ENCODE measurements at regions not wholly inside any gene's neighbourhood (a gene's known extent, or its start where the extent isn't known, plus 50 kb on each side); places are given as distances from the start of the nearest gene placed in this dataset.

- DNase-seq, result no peak
These were observed 378.8 kb upstream of the TLE4 start for GRCh38 chr9:79193001-79193400.

- DNase-seq, result no peak
These were observed 378.1 kb upstream of the TLE4 start for GRCh38 chr9:79193501-79194223.

- no peak for DNase-seq
These were observed 375.9 kb upstream of the TLE4 start for GRCh38 chr9:79195879-79196278.

- DNase-seq, result no peak
These were observed 375.2 kb upstream of the TLE4 start for GRCh38 chr9:79196606-79197005.

- DNase-seq, result no peak
These were observed 371.4 kb upstream of the TLE4 start for GRCh38 chr9:79200336-79200735.

- no peak for DNase-seq
These were observed 370.1 kb upstream of the TLE4 start for GRCh38 chr9:79201636-79202035.

DNA sequence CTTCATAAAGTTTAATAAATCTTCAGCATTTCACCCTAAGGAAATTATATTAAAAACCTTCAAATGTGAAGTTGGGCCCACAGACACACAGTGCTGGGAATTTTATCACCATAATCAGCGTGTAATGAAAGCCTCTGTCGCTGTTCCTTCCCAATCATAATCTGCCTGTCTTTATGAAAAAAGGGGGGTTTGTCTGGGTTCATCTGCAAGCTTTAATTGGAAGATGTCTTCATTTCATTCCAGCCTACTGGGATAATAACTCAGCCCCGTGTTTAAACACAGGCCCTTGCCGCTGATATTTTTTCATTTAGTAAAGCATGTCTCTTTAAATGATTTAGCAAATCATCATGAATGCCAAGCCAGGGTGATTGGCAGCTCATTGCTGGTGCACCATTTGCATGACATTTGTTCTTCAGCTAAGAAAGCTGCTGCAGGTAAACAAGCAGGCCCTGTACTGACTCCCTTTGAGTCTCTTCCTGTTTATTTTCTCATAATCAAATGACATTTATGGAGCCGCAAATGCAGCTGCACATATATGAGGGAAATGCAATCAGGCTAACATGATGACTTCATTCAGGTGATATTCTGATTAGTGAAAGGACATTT lies 362.9 kb upstream of the TLE4 start:
- DNase-seq, result no peak

GRCh38 chr9:79210541-79211243 lies 361.1 kb upstream of the TLE4 start:
- DNase-seq, result no peak

DNA sequence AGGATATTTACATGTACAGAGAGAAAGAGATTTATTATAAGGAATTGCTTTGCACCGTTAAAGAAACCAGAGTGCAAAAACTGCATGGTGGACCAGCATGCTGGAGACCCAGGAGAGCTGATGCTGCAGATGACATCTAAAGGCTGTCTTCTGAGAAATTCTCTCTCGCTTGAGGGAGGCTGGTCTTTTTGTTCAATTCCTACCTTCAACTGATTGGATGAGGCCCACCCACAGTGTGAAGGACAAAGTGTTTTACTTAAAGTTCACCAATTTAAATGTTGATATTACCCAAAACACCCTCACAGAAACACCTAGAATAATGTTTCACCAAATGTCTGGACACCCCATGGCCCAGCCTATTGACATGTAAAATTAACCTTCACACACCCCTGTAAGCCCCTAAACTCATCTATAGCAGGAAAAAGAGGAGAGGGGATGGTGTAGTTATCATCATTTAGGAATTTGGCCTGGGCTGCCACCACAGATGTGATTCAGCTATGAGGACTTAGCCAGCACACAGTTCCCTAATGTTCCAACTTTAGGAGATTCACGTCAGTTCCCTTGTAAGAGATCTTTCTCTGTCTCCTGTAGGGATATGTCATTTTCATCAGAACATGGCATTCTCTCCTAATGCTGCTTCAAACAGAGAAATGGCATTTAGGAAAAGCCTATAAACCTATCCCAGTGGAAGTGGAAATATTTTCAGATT lies 358.2 kb upstream of the TLE4 start:
- DNase-seq, result no peak

DNA sequence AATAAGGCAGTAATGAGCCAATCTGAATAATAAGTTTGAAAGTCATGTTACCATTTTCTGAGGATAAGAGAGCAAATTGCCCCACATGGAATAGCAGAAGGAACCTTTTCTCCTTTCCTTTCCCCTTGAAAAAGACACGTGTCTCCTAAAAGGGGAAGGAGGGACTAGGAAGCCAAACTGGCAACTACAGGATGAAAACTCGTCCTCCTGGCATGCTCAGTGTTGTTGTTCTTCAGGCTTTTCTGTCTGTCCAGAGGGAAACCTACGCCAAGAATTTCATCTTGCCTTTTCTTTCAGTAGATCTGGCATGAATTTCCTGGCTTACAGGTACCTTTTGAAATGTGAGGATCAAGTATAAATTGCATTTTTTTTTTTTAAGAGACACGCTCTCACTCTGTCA lies 355.9 kb upstream of the TLE4 start:
- DNase-seq, result no peak

DNA sequence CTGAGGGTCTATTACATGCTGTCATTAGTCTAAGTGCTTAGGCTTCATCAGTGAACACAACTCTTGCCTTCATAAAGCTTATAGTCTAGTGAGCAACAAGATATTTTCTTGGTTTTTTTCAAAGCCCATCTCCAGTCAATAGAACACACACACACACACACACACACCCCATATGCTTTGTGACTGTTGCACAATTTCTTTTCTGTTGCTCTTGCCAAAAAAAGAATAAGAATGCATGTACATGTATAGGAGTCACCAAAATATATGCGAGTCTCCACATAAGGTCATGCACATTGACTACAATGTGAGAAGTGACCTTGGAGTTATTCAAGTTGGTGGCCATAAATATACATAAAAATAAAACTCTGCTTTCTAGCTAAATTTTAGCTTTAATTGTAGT lies 351.5 kb upstream of the TLE4 start:
- no peak for DNase-seq

DNA sequence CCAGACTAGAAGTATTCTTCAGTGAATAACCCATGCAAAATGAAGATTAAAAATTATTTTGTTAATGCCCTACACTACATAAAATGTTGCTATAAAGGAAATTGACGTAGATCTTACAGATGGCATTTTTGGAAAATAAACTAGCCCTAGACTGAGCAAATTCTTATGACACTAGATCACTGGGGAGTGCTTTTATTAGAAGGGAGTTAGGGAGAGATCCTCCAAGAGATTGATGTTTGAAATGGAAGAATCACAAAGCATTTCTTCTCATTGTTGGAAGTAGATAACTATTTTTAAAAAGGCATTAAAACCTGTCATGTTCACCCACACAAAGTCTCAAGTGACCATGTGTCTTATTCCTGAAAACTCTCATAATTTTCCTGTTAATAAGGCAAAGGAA lies 351.1 kb upstream of the TLE4 start:
- DNase-seq, result no peak

DNA sequence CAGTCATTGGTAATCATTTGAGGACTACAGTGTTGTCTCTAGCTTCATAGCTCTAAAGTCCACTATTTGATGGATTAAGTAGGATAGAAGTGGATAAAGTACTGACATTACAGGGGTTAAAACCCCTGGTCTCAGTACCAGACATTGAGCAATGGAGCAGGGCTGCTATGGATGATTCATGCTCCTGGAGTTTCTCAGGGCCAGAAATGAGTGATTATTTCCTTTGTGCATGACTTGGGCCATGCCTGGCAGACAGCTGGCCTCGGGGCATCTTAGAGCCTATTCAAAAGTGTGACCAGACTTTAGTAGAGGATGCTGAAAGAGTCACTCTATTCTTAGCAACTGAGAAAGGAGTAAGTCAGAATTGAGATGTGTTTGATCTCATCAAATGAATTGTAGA lies 350.7 kb upstream of the TLE4 start:
- DNase-seq, result no peak

DNA sequence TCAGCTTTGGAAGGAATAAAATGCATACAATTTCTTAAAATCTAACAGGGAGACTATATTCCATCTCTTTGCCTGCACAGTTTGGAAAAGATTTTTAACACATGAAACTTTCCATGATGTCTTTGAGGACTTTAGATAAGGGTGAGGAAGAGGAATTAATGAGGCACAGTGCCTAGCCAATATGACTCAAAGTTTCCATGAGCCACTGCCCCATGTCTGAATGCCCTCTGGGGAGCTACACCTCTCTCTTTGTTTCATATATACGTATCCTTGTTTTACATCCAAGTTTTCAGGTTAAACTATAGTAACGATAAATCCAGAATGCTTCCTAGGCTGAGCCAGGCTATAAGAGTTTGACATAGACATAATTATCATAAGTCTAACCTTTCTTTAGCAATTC lies 349.3 kb upstream of the TLE4 start:
- no peak for DNase-seq

- DNase-seq, result no peak
These were observed 346.9 kb upstream of the TLE4 start for GRCh38 chr9:79224672-79225433.

DNA sequence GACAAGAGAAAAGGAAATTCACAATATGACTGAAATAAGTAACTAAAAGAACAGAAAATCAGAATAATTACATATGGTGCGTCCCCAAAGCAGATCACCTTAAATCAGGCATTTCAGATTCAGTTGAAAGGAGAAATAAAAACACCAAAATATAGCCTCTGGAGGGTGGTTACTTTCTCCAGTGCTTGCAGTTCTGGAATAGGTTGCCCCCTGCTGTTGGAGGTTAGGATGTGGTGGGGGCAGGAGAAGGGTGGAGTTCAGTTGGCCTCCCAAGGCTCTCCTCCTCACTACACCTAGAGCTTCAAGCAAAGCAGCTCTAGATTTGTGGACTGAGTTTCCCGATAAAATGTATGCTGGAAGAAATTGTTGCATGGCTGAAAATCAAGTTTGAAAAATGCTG lies 338.2 kb upstream of the TLE4 start:
- DNase-seq, result no peak

DNA sequence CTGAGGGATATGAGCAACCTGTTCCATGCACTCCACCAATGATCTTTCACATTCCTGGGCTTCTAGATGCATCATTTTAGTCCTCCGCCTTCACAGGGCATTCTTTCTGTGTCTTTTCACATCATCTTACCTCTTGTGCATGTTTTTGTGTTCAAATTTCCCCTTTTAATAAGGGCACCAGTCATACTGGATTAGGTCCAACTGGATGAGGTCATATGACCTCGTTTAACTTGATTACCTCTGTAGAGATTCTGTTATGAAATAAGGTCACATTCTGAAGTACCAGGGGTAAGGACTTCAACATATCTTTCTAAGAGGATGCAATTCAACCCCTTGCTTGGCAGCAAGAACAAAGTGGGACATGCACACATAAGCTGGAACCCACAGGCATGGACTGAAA lies 335.3 kb upstream of the TLE4 start:
- no peak for DNase-seq

GRCh38 chr9:79237861-79238260 lies 333.9 kb upstream of the TLE4 start:
- DNase-seq, result no peak

- no peak for DNase-seq
These were observed 331.0 kb upstream of the TLE4 start for GRCh38 chr9:79240774-79241173.

DNA sequence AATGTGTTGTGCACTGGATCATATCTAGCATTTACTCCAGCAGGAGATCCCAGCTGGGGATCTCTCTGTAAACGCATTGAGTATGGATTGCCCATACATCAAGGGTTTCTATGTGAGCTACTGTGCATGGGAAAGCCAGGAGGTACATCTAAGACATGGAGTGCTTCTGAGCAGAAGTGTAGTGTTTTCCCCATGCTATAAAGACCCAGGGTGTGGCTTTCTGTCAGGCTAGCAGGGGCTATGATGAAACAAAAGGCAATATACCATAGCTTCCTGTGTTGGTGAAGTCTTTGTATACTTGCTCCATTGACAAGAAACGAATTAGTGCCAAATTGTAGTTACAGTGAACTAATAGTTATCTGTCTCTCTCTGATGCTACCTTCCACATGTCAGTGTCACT lies 329.3 kb upstream of the TLE4 start:
- no peak for DNase-seq

DNA sequence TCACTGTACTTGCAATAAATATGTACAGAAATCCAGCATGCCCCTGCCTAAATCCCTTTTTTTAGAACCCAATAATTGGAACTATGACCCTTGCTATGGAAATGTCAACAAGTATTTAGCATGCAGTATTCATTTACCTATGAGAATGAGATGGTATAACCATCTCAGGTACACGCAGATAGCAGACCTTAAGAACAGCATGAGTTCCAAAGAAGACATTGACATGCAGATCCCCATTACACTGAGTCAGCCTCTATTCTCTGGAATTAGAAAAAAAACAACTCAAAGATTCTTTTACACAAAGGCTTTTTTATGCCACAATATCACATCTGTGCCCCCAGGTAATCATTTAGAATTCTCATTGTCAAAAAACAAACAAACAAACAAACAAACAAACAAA lies 325.6 kb upstream of the TLE4 start:
- DNase-seq, result no peak

DNA sequence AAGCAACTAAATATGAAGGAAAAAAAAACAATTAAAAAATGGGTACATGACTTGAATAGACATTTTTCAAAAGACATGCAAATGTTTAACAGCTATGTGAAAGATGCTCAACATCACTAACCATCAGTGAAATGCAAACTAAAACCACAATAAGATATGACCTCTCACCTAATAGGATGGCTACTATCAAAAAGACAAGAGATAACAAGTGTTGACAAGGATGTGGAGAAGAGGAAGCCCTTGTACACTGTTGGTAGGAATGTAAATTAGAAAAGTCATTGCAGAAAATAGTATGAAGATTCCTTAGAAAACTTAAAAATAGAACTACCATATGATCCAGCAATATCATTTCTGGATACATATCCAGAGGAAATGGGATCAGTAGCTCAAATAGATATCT lies 324.7 kb upstream of the TLE4 start:
- DNase-seq, result no peak

DNA sequence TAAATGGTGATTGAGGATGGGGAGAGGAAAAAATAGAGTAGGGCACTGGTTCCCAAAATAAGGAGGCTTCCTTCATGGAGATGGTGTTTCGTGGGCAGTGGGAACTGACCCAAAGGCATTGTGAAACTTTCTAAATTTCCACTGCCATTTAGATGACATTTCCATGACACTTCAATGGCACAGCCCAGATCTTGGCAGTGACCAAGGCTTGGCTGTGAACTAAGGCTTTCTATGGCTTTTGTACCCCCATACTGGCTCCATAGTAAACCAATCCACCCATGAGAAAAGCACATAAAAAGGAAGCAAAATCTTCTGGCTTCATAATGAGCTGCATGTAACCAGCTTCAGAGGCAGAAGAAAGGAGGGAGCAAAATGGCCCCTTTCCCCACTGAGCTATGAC lies 321.0 kb upstream of the TLE4 start:
- no peak for DNase-seq
